ENCODE measurements at regions not wholly inside any gene's neighbourhood (a gene's known extent, or its start where the extent isn't known, plus 50 kb on each side); places are given as distances from the start of the nearest gene placed in this dataset.

- H3K9me3 Mint-ChIP-seq: no peaks in the 10 kb centered on the region
- Histone ChIP-seq H3K9me2 (ENCODE audit: insufficient read depth) (0 out of 2 replicates have a peak, but pooled peaks cover 3% of the 10 kb centered on the region), H3F3A (replicated peaks; ENCODE audit: low read depth) (no peaks in the 10 kb centered on the region), H3K27me3 (ENCODE audit: insufficient read depth) (no peaks in the 10 kb centered on the region), H3K27ac (ENCODE audit: low read depth) (no peak overlapping the region), H2AFZ (no peak overlapping the region), H3K79me2 (replicated peaks; ENCODE audit: insufficient read depth) (no peaks in the 10 kb centered on the region), H3K4me3 (no peak overlapping the region), H3K4me1 (ENCODE audit: insufficient read depth) (no peaks in the 10 kb centered on the region), H3K36me3 (ENCODE audit: insufficient read depth) (no peaks in the 10 kb centered on the region), H3K4me2 (no peak overlapping the region), H4K20me1 (replicated peaks; ENCODE audit: insufficient read depth) (no peaks in the 10 kb centered on the region)
- H3K4me1 Mint-ChIP-seq: no peaks in the 10 kb centered on the region
- ATAC-seq (no peak), DNase-seq (ENCODE audit: low spot score) (no peak)
- H3K4me3 Mint-ChIP-seq: no peak overlapping the region
- H3K27ac Mint-ChIP-seq: no peak overlapping the region
- H3K27me3 Mint-ChIP-seq (ENCODE audit: insufficient read depth, low read depth, poor library complexity): no peaks in the 10 kb centered on the region
- TF ChIP-seq EZH2phosphoT487 (IDR thresholded peaks at IDR 0.05; ENCODE audit: unreplicated experiment) (no peak), ZNF462 (CRISPR knock-in tag; IDR thresholded peaks at IDR 0.05) (no peak)
- TF ChIP-seq, protein P1, sequence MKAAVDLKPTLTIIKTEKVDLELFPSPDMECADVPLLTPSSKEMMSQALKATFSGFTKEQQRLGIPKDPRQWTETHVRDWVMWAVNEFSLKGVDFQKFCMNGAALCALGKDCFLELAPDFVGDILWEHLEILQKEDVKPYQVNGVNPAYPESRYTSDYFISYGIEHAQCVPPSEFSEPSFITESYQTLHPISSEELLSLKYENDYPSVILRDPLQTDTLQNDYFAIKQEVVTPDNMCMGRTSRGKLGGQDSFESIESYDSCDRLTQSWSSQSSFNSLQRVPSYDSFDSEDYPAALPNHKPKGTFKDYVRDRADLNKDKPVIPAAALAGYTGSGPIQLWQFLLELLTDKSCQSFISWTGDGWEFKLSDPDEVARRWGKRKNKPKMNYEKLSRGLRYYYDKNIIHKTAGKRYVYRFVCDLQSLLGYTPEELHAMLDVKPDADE (IDR thresholded peaks at IDR 0.05): no peak
- H3K36me3 Mint-ChIP-seq (ENCODE audit: low read depth): no peaks in the 10 kb centered on the region
Measured at GRCh38 chr17:65395924-65396323, 165.5 kb downstream of the AXIN2 start.

GRCh38 chr17:65394811-65395472, 166.5 kb downstream of the AXIN2 start:
- no peaks in the 10 kb centered on the region for H3K27me3 Mint-ChIP-seq (ENCODE audit: insufficient read depth, low read depth, poor library complexity)
- no peak for ATAC-seq
- H4K20me1 ChIP-seq (replicated peaks; ENCODE audit: insufficient read depth): no peaks in the 10 kb centered on the region
- TF ChIP-seq EZH2 (IDR thresholded peaks at IDR 0.05; ENCODE audit: low read depth, unreplicated experiment) (no peak), ZNF462 (CRISPR knock-in tag; IDR thresholded peaks at IDR 0.05) (no peak)

More at GRCh38 chr17:65394811-65395472, 166.5 kb downstream of the AXIN2 start:
- Histone ChIP-seq H3F3A (replicated peaks; ENCODE audit: low read depth) (no peaks in the 10 kb centered on the region), H3K9me2 (ENCODE audit: insufficient read depth) (0 out of 2 replicates have a peak, but pooled peaks cover 3% of the 10 kb centered on the region), H3K4me1 (ENCODE audit: insufficient read depth) (no peaks in the 10 kb centered on the region), H3K4me3 (no peak overlapping the region), H3K27ac (ENCODE audit: low read depth) (no peak overlapping the region), H3K4me2 (no peak overlapping the region), H3K36me3 (ENCODE audit: insufficient read depth) (no peaks in the 10 kb centered on the region), H3K79me2 (replicated peaks; ENCODE audit: insufficient read depth) (no peaks in the 10 kb centered on the region), H2AFZ (peak overlapping the region; percentile 63; the same call in 1 of the 2 replicates), H3K27me3 (ENCODE audit: insufficient read depth) (no peaks in the 10 kb centered on the region)
- no peak overlapping the region for H3K4me3 Mint-ChIP-seq
- no peaks in the 10 kb centered on the region for H3K9me3 Mint-ChIP-seq
- no peaks in the 10 kb centered on the region for H3K4me1 Mint-ChIP-seq
- no peak overlapping the region for H3K27ac Mint-ChIP-seq
- DNase-seq (ENCODE audit: low spot score): peak; percentile 7
- H3K36me3 Mint-ChIP-seq (ENCODE audit: low read depth): no peaks in the 10 kb centered on the region
